ENCODE measurements at regions not wholly inside any gene's neighbourhood (a gene's known extent, or its start where the extent isn't known, plus 50 kb on each side); places are given as distances from the start of the nearest gene placed in this dataset.
"Not testable (repeated sequence)": the region's sequence is repeated elsewhere in the genome, so short reads cannot be mapped to it uniquely, and the experiment has no call there.

- in situ Hi-C loops (cut with HindIII; ENCODE audit: low sequenced_read_pairs), result no loop called here
Measured at GRCh38 chr13:86840250-86841191, 830.6 kb upstream of the SLITRK5 start.

GRCh38 chr13:86841264-86841663, 829.9 kb upstream of the SLITRK5 start:
- in situ Hi-C loops (cut with HindIII; ENCODE audit: low sequenced_read_pairs), result no loop called here

GRCh38 chr13:86846501-86846900, 824.7 kb upstream of the SLITRK5 start:
- in situ Hi-C loops (cut with HindIII; ENCODE audit: low sequenced_read_pairs), result no loop called here

GRCh38 chr13:86848716-86849115, 822.5 kb upstream of the SLITRK5 start:
- in situ Hi-C loops (cut with HindIII; ENCODE audit: low sequenced_read_pairs), result no loop called here

- in situ Hi-C loops (cut with HindIII; ENCODE audit: low sequenced_read_pairs), result no loop called here
Measured at GRCh38 chr13:86856991-86857390, 814.2 kb upstream of the SLITRK5 start.

GRCh38 chr13:86858216-86858615, 813.0 kb upstream of the SLITRK5 start:
- in situ Hi-C loops (cut with HindIII; ENCODE audit: low sequenced_read_pairs), result no loop called here

GRCh38 chr13:86862137-86862536, 809.0 kb upstream of the SLITRK5 start:
- in situ Hi-C loops (cut with HindIII; ENCODE audit: low sequenced_read_pairs), result no loop called here

GRCh38 chr13:86864376-86864775, 806.8 kb upstream of the SLITRK5 start:
- in situ Hi-C loops (cut with HindIII; ENCODE audit: low sequenced_read_pairs), result no loop called here

- in situ Hi-C loops (cut with HindIII; ENCODE audit: low sequenced_read_pairs), result no loop called here
Measured at GRCh38 chr13:86870444-86870843, 800.7 kb upstream of the SLITRK5 start.

- in situ Hi-C loops (cut with HindIII; ENCODE audit: low sequenced_read_pairs), result no loop called here
Measured at GRCh38 chr13:86877441-86877840, 793.7 kb upstream of the SLITRK5 start.

- in situ Hi-C loops (cut with HindIII; ENCODE audit: low sequenced_read_pairs), result no loop called here
Measured at GRCh38 chr13:86878781-86879180, 792.4 kb upstream of the SLITRK5 start.

GRCh38 chr13:86881390-86881789, 789.8 kb upstream of the SLITRK5 start:
- in situ Hi-C loops (cut with HindIII; ENCODE audit: low sequenced_read_pairs), result no loop called here

GRCh38 chr13:86882107-86882506, 789.1 kb upstream of the SLITRK5 start:
- in situ Hi-C loops (cut with HindIII; ENCODE audit: low sequenced_read_pairs), result no loop called here

GRCh38 chr13:86882835-86883234, 788.3 kb upstream of the SLITRK5 start:
- in situ Hi-C loops (cut with HindIII; ENCODE audit: low sequenced_read_pairs), result no loop called here

- in situ Hi-C loops (cut with HindIII; ENCODE audit: low sequenced_read_pairs), result no loop called here
Measured at GRCh38 chr13:86892330-86892729, 778.8 kb upstream of the SLITRK5 start.

- in situ Hi-C loops (cut with HindIII; ENCODE audit: low sequenced_read_pairs), result no loop called here
Measured at GRCh38 chr13:86900906-86901305, 770.3 kb upstream of the SLITRK5 start.

GRCh38 chr13:86906127-86906874, 764.9 kb upstream of the SLITRK5 start:
- in situ Hi-C loops (cut with HindIII; ENCODE audit: low sequenced_read_pairs), result no loop called here

- in situ Hi-C loops (cut with HindIII; ENCODE audit: low sequenced_read_pairs), result no loop called here
Measured at GRCh38 chr13:86907156-86907555, 764.0 kb upstream of the SLITRK5 start.

- in situ Hi-C loops (cut with HindIII; ENCODE audit: low sequenced_read_pairs), result no loop called here
Measured at GRCh38 chr13:86909318-86909717, 761.9 kb upstream of the SLITRK5 start.

- in situ Hi-C loops (cut with HindIII; ENCODE audit: low sequenced_read_pairs), result no loop called here
Measured at GRCh38 chr13:86914757-86915156, 756.4 kb upstream of the SLITRK5 start.

GRCh38 chr13:86917438-86917837, 753.7 kb upstream of the SLITRK5 start:
- in situ Hi-C loops (cut with HindIII; ENCODE audit: low sequenced_read_pairs), result not testable (repeated sequence)

- in situ Hi-C loops (cut with HindIII; ENCODE audit: low sequenced_read_pairs), result no loop called here
Measured at GRCh38 chr13:86918682-86919081, 752.5 kb upstream of the SLITRK5 start.
